ENCODE measurements at regions not wholly inside any gene's neighbourhood (a gene's known extent, or its start where the extent isn't known, plus 50 kb on each side); places are given as distances from the start of the nearest gene placed in this dataset.

- no peak for DNase-seq
- Mint-ChIP-seq H3K36me3 (ENCODE audit: low read depth) (peaks cover 4% of the 10 kb centered on the region), H3K4me1 (peaks cover 29% of the 10 kb centered on the region), H3K27me3 (no peaks in the 10 kb centered on the region), H3K27ac (peak overlapping the region; percentile 83), H3K4me3 (no peak overlapping the region)
- no peaks in the 10 kb centered on the region for H3K9me3 ChIP-seq (ENCODE audit: control insufficient read depth, low read length, poor library complexity, severe bottlenecking)
- ATAC-seq = no peak
Observed at GRCh38 chr20:50388733-50389437, 121.3 kb upstream of the PTPN1 start.

DNA sequence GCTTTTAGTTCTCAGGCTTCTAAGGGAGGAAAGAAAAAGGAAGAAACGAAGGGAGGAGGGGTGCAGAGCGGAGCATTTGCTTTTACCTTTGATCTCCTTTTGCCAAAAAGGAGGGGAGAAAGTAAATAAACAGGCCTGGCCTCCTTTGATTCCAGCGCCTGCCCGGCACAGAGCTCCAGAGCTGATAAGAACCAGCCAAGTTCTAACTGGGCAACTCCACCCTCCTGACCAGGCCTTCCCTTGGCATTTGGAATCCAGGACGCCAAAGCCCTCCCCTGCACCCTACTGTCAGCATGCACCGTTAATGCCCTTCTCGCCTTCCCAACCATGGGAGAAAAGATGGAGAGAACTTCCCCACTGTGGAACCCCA lies 120.8 kb upstream of the PTPN1 start:
- Mint-ChIP-seq H3K4me3 (no peak overlapping the region), H3K27me3 (no peaks in the 10 kb centered on the region), H3K36me3 (ENCODE audit: low read depth) (peaks cover 4% of the 10 kb centered on the region), H3K27ac (peak overlapping the region; percentile 83), H3K4me1 (peaks cover 29% of the 10 kb centered on the region)
- no peaks in the 10 kb centered on the region for H3K9me3 ChIP-seq (ENCODE audit: control insufficient read depth, low read length, poor library complexity, severe bottlenecking)
- DNase-seq = no peak
- ATAC-seq = no peak

- Mint-ChIP-seq H3K4me1 (peaks cover 28% of the 10 kb centered on the region), H3K36me3 (ENCODE audit: low read depth) (peaks cover 2% of the 10 kb centered on the region), H3K27ac (no peak overlapping the region)
Observed at GRCh38 chr20:50389808-50390684, 120.1 kb upstream of the PTPN1 start.

GRCh38 chr20:50390685-50391443 lies 119.3 kb upstream of the PTPN1 start:
- Mint-ChIP-seq H3K4me1 (peaks cover 20% of the 10 kb centered on the region), H3K4me3 (no peak overlapping the region), H3K36me3 (ENCODE audit: low read depth) (peaks cover 2% of the 10 kb centered on the region), H3K27me3 (peaks cover 5% of the 10 kb centered on the region), H3K27ac (no peak overlapping the region)
- no peaks in the 10 kb centered on the region for H3K9me3 ChIP-seq (ENCODE audit: control insufficient read depth, low read length, poor library complexity, severe bottlenecking)
- no peak for ATAC-seq
- DNase-seq = no peak

More at GRCh38 chr20:50389808-50390684, 120.1 kb upstream of the PTPN1 start:
- H3K27me3 Mint-ChIP-seq = peaks cover 5% of the 10 kb centered on the region
- no peak for ATAC-seq
- DNase-seq = no peak
- no peak overlapping the region for H3K4me3 Mint-ChIP-seq
- H3K9me3 ChIP-seq (ENCODE audit: control insufficient read depth, low read length, poor library complexity, severe bottlenecking) = no peaks in the 10 kb centered on the region

DNA sequence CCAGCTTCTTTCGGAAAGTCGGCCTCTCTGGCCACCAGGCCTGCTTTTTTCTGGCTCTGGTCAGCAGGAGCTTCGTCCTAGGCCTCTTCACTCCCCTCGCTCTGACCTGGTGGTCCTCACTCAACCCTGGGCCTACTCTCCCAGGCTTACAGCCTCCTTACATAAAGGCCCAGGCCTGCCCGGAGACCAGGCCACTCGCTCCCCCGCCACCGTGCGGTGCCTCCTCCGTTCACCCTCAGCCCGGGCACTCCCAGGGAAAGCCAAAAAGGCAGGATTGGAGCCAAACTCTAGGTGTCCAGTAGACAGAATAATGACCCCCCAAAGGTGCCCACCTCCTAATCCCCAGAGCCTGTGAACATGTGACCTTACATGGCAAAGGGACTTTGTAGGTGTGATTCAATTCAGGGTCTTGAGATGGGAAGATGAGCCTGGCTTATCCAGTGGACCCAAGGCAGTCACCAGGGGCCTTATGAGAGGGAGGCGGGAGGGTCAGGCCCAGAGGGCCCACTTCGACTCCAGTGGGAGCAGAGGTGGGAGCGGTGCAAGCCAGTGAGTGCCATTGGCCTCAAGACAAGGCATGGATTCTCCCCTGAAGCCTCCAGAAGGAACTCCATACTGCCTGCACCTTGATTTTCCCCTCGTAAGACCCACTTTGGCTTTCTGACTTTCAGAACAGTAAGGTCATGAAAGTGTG lies 118.6 kb upstream of the PTPN1 start:
- Mint-ChIP-seq H3K36me3 (ENCODE audit: low read depth) (peaks cover 2% of the 10 kb centered on the region), H3K4me3 (no peak overlapping the region), H3K27ac (no peak overlapping the region), H3K27me3 (peaks cover 5% of the 10 kb centered on the region), H3K4me1 (peaks cover 17% of the 10 kb centered on the region)
- H3K9me3 ChIP-seq (ENCODE audit: control insufficient read depth, low read length, poor library complexity, severe bottlenecking) = no peaks in the 10 kb centered on the region
- no peak for ATAC-seq
- DNase-seq = no peak

- ATAC-seq = peak; percentile 49
- H3K36me3 Mint-ChIP-seq (ENCODE audit: low read depth) = peaks cover 2% of the 10 kb centered on the region
- H3K27ac Mint-ChIP-seq = no peak overlapping the region
- no peak for DNase-seq
- no peak overlapping the region for H3K4me3 Mint-ChIP-seq
- peaks cover 5% of the 10 kb centered on the region for H3K27me3 Mint-ChIP-seq
- no peaks in the 10 kb centered on the region for H3K9me3 ChIP-seq (ENCODE audit: control insufficient read depth, low read length, poor library complexity, severe bottlenecking)
- H3K4me1 Mint-ChIP-seq = peaks cover 14% of the 10 kb centered on the region
Observed at GRCh38 chr20:50392138-50392866, 117.9 kb upstream of the PTPN1 start.

DNA sequence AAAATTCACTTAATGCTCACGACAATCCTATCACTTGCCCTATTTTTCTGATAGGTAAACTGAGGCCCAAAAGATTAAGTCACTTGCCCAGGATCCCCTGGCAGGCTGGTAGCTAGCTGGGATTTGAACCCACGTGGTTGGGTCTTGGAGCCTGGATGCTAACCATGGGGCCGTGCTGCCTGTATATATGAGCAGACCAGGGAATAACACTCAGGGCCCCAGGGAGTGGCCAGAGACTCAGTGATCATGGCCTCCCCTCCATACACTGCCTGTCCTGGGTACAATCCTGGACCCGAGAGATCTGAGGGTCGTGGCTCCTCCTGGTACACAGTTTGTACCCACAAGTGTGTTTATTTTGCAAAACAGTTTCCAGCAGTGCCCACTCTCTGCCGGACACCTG lies 116.9 kb upstream of the PTPN1 start:
- DNase-seq (no peak), ATAC-seq (no peak)
- Mint-ChIP-seq H3K4me1 (peaks cover 13% of the 10 kb centered on the region), H3K36me3 (ENCODE audit: low read depth) (peaks cover 2% of the 10 kb centered on the region), H3K27ac (no peak overlapping the region), H3K4me3 (no peak overlapping the region), H3K27me3 (peaks cover 5% of the 10 kb centered on the region)
- no peaks in the 10 kb centered on the region for H3K9me3 ChIP-seq (ENCODE audit: control insufficient read depth, low read length, poor library complexity, severe bottlenecking)

- DNase-seq = no peak
- ATAC-seq = no peak
- Mint-ChIP-seq H3K36me3 (ENCODE audit: low read depth) (peaks cover 2% of the 10 kb centered on the region), H3K4me3 (no peak overlapping the region), H3K27ac (peak overlapping the region; percentile 6), H3K4me1 (peaks cover 8% of the 10 kb centered on the region), H3K27me3 (peaks cover 5% of the 10 kb centered on the region)
- H3K9me3 ChIP-seq (ENCODE audit: control insufficient read depth, low read length, poor library complexity, severe bottlenecking) = no peaks in the 10 kb centered on the region
Observed at GRCh38 chr20:50393990-50394561, 116.1 kb upstream of the PTPN1 start.

DNA sequence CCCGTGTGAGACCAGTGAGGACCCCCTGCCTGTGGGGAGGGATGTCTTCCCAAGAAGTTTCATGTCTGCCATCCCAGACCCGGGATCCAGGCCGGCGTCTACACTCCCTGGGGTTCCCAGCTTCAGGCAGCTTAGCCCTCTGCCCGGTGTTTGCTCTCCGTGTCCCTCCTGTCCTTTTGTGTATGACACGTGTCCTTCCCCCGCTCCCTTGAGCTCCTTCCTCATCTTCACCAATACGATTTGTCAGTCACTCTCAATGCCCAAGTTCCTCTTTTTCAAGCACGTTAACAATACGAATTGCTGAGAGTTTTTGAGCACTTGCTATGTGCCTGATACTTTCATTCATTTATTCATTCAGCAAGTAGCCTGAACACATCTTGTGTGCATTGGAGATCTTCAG lies 115.6 kb upstream of the PTPN1 start:
- DNase-seq (no peak), ATAC-seq (no peak)
- H3K9me3 ChIP-seq (ENCODE audit: control insufficient read depth, low read length, poor library complexity, severe bottlenecking) = no peaks in the 10 kb centered on the region
- H3K27ac Mint-ChIP-seq = peak overlapping the region; percentile 6
- peaks cover 5% of the 10 kb centered on the region for H3K27me3 Mint-ChIP-seq
- H3K4me1 Mint-ChIP-seq = peaks cover 7% of the 10 kb centered on the region
- no peak overlapping the region for H3K4me3 Mint-ChIP-seq
- peaks cover 2% of the 10 kb centered on the region for H3K36me3 Mint-ChIP-seq (ENCODE audit: low read depth)

GRCh38 chr20:50395251-50395729 lies 114.9 kb upstream of the PTPN1 start:
- DNase-seq = no peak
- Mint-ChIP-seq H3K4me3 (no peak overlapping the region), H3K36me3 (ENCODE audit: low read depth) (peaks cover 2% of the 10 kb centered on the region), H3K27ac (no peak overlapping the region), H3K4me1 (peaks cover 11% of the 10 kb centered on the region), H3K27me3 (peaks cover 10% of the 10 kb centered on the region)
- no peak for ATAC-seq
- no peaks in the 10 kb centered on the region for H3K9me3 ChIP-seq (ENCODE audit: control insufficient read depth, low read length, poor library complexity, severe bottlenecking)

DNA sequence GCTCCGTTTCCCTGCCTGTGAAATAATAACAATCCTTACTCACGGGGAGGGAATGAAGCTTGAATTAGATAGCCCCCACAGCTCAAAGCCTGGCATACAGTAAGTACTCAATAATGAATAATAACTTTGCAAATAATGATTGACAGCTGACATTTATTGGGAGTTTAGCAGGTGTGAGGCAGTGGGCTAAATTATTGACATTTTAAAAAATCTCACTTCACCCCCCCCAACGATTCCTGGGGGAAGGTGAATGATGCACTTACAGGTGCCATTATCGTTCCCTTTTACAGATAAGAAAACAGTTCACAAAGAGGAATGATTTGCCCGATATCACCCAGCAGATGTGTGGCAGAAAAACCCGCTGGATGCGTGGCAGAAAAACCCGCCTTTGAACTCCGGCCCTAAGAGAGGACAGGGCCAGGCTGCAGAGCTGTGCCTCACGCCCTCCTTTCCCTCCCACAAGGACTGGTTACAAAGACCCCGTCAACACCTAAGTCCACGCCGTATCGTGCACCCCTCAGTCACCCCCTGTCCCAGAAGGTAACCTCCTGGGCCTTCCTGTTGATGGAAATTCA lies 114.2 kb upstream of the PTPN1 start:
- DNase-seq (no peak), ATAC-seq (no peak)
- H3K36me3 Mint-ChIP-seq (ENCODE audit: low read depth) = peaks cover 2% of the 10 kb centered on the region
- peaks cover 13% of the 10 kb centered on the region for H3K27me3 Mint-ChIP-seq
- no peak overlapping the region for H3K4me3 Mint-ChIP-seq
- no peak overlapping the region for H3K27ac Mint-ChIP-seq
- H3K4me1 Mint-ChIP-seq = peaks cover 13% of the 10 kb centered on the region
- H3K9me3 ChIP-seq (ENCODE audit: control insufficient read depth, low read length, poor library complexity, severe bottlenecking) = no peaks in the 10 kb centered on the region

- ATAC-seq = no peak
- H3K9me3 ChIP-seq (ENCODE audit: control insufficient read depth, low read length, poor library complexity, severe bottlenecking) = no peaks in the 10 kb centered on the region
- no peak overlapping the region for H3K4me3 Mint-ChIP-seq
- no peak for DNase-seq
- peaks cover 13% of the 10 kb centered on the region for H3K4me1 Mint-ChIP-seq
- peaks cover 2% of the 10 kb centered on the region for H3K36me3 Mint-ChIP-seq (ENCODE audit: low read depth)
- H3K27ac Mint-ChIP-seq = no peak overlapping the region
- peaks cover 13% of the 10 kb centered on the region for H3K27me3 Mint-ChIP-seq
Observed at GRCh38 chr20:50396623-50397022, 113.6 kb upstream of the PTPN1 start.
